Keratinocyte (primary cell): ENCODE measurements at regions not wholly inside any gene's neighbourhood (a gene's known extent, or its start where the extent isn't known, plus 50 kb on each side); places are given as distances from the start of the nearest gene placed in this dataset.

Source experiments
- EZH2 ChIP-seq: IDR thresholded peaks from one replicate; pipeline ENCODE4 v1.6.1; 2012; ENCODE audit warnings: inconsistent platforms, mild to moderate bottlenecking, low read length, moderate library complexity
- TF ChIP-seq, protein P1 (sequence below), 3 experiments: IDR thresholded peaks in 1 of 3; conservative IDR thresholded peaks in 1 of 3; optimal IDR thresholded peaks in 1 of 3; 2 replicates in 2 of 3; 3 replicates in 1 of 3; pipeline versions ENCODE3 to v1.5.1; 2011; ENCODE audit warnings: low read length in 3 of 3, mild to moderate bottlenecking in 3 of 3, moderate library complexity in 2 of 3, control low read depth in 1 of 3, inconsistent platforms in 1 of 3; ENCODE audit not compliant: insufficient read depth in 2 of 3; ENCODE audit errors: extremely low read depth in 1 of 3

DNA sequence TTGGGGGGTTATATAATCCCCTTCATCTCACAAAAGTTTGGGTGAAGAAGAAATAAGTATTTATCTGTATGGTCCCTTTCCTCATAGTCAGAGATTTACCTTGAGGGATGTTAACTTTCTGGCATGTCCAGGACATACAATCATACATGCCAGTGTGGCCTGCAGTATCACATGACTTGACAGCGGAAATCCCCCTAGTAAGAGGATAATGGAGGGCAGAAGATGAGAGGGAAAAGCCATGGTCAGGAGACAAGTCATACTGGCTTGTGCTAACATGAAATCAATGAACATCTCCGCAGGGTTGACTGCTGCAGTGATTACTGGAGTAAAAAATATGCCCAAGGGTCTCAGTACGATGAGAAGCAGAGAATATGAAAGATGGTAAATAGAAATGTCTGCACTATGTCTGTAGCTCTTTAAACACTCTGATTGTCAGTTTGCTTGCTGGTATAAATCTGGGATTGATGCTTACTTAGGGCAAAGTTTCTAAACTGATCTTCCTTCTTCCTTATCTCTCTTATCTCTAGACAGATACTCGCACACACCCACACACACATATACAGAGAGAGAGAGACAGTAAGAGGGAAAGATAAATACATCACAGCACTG lies 1385.6 kb upstream of the ADGRL3 start:
- TF ChIP-seq, protein P1, sequence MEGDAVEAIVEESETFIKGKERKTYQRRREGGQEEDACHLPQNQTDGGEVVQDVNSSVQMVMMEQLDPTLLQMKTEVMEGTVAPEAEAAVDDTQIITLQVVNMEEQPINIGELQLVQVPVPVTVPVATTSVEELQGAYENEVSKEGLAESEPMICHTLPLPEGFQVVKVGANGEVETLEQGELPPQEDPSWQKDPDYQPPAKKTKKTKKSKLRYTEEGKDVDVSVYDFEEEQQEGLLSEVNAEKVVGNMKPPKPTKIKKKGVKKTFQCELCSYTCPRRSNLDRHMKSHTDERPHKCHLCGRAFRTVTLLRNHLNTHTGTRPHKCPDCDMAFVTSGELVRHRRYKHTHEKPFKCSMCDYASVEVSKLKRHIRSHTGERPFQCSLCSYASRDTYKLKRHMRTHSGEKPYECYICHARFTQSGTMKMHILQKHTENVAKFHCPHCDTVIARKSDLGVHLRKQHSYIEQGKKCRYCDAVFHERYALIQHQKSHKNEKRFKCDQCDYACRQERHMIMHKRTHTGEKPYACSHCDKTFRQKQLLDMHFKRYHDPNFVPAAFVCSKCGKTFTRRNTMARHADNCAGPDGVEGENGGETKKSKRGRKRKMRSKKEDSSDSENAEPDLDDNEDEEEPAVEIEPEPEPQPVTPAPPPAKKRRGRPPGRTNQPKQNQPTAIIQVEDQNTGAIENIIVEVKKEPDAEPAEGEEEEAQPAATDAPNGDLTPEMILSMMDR (optimal IDR thresholded peaks at IDR 0.05 in 1 of 3, IDR thresholded peaks at IDR 0.05 in 1 of 3, conservative IDR thresholded peaks at IDR 0.05 in 1 of 3; ENCODE audit: extremely low read depth in 1 of 3, insufficient read depth in 2 of 3, low read length in 3 of 3), result no peak
- TF ChIP-seq EZH2, result no peak
